ENCODE measurements at regions not wholly inside any gene's neighbourhood (a gene's known extent, or its start where the extent isn't known, plus 50 kb on each side); places are given as distances from the start of the nearest gene placed in this dataset.

GRCh38 chr3:18745472-18745871 lies 320.3 kb upstream of the SATB1 start (continued):
- no peak for TF ChIP-seq CHD7 (IDR thresholded peaks at IDR 0.05; ENCODE audit: insufficient replicate concordance, low read length)
- no peak for TF ChIP-seq TBP (IDR thresholded peaks at IDR 0.05; ENCODE audit: low read depth, low read length)
- TF ChIP-seq TAF7 (optimal IDR thresholded peaks at IDR 0.05; ENCODE audit: borderline replicate concordance, low read depth, low read length) = no peak
- TF ChIP-seq MAX (IDR thresholded peaks at IDR 0.05) = no peak
- TF ChIP-seq KDM5A (IDR thresholded peaks at IDR 0.05; ENCODE audit: low read length) = no peak
- TF ChIP-seq JUND (IDR thresholded peaks at IDR 0.05; ENCODE audit: low read length) = no peak
- no peak for TF ChIP-seq NRF1 (IDR thresholded peaks at IDR 0.05; ENCODE audit: low read depth, low read length)
- no peak for TF ChIP-seq CHD1 (IDR thresholded peaks at IDR 0.05; ENCODE audit: low read depth, low read length)
- TF ChIP-seq CTCF (IDR thresholded peaks at IDR 0.05; ENCODE audit: control extremely low read depth in 1 of 3, insufficient read depth in 1 of 3, low read depth in 1 of 3, low read length in 3 of 3) = no peak

Data from H1 (cell line).